BJ (cell line): ENCODE measurements at regions not wholly inside any gene's neighbourhood (a gene's known extent, or its start where the extent isn't known, plus 50 kb on each side); places are given as distances from the start of the nearest gene placed in this dataset.

ENCODE experiments used
- CTCF ChIA-PET: fragments of 350-600 bp; formaldehyde crosslinking; extraction: SDS; loops from one replicate; lab custom pipeline; 2021; ENCODE audit warnings: antibody characterized with exemption, inconsistent platforms; lab: Yijun Ruan, JAX
- POLR2A ChIA-PET: fragments of 300-600 bp; sonication (Branson Sonifier 250); formaldehyde crosslinking; extraction: SDS; loops from one replicate; lab custom pipeline; 2021; ENCODE audit warnings: antibody characterized with exemption; lab: Charles Lee
- DNase-seq: peaks from one replicate; pipeline ENCODE4 v3.0.0-alpha.2; 2011; ENCODE audit warnings: low read depth
- H3K27me3 ChIP-seq: 2 replicates; pipeline ENCODE4 v1.6.0; 2011; ENCODE audit warnings: low read length; ENCODE audit not compliant: control insufficient read depth, insufficient read depth
- H3K36me3 ChIP-seq: 2 replicates; pipeline ENCODE4 v1.5.1; 2011; ENCODE audit warnings: low read length; ENCODE audit not compliant: control insufficient read depth, insufficient read depth
- H3K4me3 ChIP-seq: 2 replicates; pipeline ENCODE4 v1.5.1; 2011; ENCODE audit warnings: low read depth, mild to moderate bottlenecking, control low read depth, low read length
- TF ChIP-seq, protein P1 (sequence below): IDR thresholded peaks from 2 replicates; pipeline ENCODE4 v1.5.1; 2011; ENCODE audit warnings: low read depth, mild to moderate bottlenecking, control low read depth, inconsistent platforms, low read length, moderate library complexity; ENCODE audit not compliant: insufficient read depth

DNA sequence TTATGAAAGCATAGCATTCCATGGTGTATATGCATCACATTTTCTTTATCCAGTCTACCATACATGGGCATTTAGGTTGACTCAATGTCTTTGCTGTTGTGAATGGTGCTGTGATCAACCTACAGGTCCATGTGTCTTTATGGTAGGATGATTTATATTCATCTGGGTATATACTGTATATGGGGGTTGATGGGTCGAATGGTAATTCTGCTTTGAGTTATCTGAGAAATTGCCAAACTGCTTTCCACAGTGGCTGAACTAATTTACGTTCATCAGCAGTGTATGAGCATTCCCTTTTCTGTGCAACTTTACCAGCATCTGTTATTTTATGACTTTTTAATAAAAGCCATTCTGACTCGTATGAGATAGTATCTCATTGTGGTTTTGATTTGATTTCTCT is 662.4 kb upstream of the BCHE start:
- Histone ChIP-seq H3K4me3 (no peak overlapping the region), H3K27me3 (no peaks in the 10 kb centered on the region), H3K36me3 (no peaks in the 10 kb centered on the region)
- ChIA-PET POLR2A (no interaction called here), CTCF (no interaction called here)
- no peak for DNase-seq
- TF ChIP-seq, protein P1, sequence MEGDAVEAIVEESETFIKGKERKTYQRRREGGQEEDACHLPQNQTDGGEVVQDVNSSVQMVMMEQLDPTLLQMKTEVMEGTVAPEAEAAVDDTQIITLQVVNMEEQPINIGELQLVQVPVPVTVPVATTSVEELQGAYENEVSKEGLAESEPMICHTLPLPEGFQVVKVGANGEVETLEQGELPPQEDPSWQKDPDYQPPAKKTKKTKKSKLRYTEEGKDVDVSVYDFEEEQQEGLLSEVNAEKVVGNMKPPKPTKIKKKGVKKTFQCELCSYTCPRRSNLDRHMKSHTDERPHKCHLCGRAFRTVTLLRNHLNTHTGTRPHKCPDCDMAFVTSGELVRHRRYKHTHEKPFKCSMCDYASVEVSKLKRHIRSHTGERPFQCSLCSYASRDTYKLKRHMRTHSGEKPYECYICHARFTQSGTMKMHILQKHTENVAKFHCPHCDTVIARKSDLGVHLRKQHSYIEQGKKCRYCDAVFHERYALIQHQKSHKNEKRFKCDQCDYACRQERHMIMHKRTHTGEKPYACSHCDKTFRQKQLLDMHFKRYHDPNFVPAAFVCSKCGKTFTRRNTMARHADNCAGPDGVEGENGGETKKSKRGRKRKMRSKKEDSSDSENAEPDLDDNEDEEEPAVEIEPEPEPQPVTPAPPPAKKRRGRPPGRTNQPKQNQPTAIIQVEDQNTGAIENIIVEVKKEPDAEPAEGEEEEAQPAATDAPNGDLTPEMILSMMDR = no peak

DNA sequence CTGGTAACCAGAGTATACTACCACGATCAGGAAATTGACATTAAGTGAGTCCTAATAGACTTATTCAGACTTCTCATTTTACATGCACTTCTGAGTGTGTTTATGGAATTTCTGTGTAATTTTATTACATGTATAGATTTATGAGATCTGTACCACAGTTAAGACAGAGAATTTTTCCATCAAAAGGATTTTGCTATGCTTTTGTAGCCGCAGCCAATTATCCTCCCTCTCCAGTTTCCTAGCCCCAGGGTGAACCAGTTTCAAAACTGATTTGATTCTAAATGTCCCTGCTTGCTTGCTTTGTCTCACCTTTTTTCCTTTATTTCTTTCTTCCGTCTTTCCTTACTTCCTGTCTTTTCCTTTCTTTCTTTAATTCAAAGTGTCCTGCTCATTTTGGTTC is 661.2 kb upstream of the BCHE start:
- H3K27me3 ChIP-seq = no peaks in the 10 kb centered on the region
- no peak overlapping the region for H3K4me3 ChIP-seq
- POLR2A ChIA-PET = no interaction called here
- TF ChIP-seq, protein P1 = no peak
- no peak for DNase-seq
- CTCF ChIA-PET = no interaction called here
- H3K36me3 ChIP-seq = no peaks in the 10 kb centered on the region

DNA sequence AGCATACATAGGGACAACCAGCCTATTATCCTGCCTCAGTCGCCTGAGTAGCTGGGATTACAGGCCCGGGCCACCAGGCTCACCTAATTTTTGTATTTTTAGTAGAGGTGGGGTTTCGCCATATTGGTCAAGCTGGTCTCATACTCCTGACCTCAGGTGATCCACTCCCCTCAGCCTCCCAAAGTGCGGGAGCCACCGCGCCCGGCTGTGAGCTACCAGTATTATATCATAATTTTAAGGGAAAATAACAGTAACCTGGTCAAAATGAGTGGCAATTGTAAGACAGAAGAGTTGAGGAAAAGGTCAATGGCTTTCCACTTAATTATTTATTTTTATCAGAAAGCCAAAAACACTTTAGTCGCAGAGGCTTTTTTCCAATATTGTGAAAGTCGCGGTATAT is 652.6 kb upstream of the BCHE start:
- Histone ChIP-seq H3K36me3 (no peaks in the 10 kb centered on the region), H3K4me3 (no peak overlapping the region), H3K27me3 (no peaks in the 10 kb centered on the region)
- TF ChIP-seq, protein P1 = no peak
- no peak for DNase-seq
- POLR2A ChIA-PET = no interaction called here
- CTCF ChIA-PET = no interaction called here

DNA sequence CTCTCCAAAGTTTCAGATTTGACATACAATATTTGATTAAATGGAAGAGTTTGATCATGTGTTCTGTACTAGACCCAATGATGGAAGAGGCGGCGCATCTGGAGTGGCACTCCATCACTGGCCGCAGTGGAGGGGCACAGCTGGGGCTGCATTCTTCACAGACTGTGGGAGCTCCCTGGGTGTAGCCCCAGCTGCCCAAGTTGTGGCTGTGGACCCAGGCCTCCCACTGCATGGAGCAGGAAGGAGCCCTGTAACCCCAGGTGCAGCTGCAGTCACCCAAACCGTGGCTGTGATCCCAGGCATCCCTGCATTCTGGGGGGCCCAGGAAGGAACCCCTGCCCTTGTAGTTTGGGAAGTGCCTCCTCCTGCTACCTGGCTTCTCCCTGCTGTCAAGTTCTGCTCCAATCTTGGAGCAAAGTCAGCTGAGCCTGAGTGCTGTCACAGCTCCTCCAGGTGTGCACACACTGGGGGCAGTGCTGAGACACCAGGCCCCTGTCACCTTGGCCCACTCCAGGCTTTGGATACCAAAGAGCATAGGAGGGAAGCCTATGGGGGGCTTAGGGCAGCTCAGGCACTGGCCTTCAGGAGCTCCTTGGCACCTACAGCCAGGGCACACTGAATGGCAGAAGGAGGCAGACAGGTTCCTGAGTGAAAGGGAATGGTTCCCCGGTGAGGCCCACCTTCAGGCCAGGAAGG is 651.9 kb upstream of the BCHE start:
- Histone ChIP-seq H3K27me3 (no peaks in the 10 kb centered on the region), H3K36me3 (no peaks in the 10 kb centered on the region), H3K4me3 (no peak overlapping the region)
- ChIA-PET CTCF (no interaction called here), POLR2A (no interaction called here)
- TF ChIP-seq, protein P1 = no peak
- DNase-seq = no peak

DNA sequence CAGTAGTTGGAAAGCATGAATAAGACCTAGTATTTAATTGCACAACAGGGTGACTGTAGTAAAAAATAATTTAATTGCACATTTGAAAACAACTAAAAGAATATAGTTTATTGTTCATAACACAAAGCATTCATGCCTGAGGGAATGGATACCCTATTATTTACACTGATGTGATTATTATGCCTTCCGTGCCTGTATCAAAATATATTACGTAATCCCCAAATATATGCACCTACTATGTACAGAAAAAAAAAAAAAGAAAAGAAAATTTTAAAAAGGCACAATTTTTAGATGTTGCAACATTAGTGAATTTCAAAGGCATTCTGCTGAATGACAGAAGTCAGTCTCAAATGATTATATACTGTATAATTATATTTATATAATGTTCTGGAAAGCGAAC is 647.2 kb upstream of the BCHE start:
- H3K27me3 ChIP-seq = no peaks in the 10 kb centered on the region
- ChIA-PET CTCF (no interaction called here), POLR2A (no interaction called here)
- no peak for DNase-seq
- no peaks in the 10 kb centered on the region for H3K36me3 ChIP-seq
- TF ChIP-seq, protein P1 = no peak
- H3K4me3 ChIP-seq = no peak overlapping the region
